ENCODE measurements at regions not wholly inside any gene's neighbourhood (a gene's known extent, or its start where the extent isn't known, plus 50 kb on each side); places are given as distances from the start of the nearest gene placed in this dataset.

DNA sequence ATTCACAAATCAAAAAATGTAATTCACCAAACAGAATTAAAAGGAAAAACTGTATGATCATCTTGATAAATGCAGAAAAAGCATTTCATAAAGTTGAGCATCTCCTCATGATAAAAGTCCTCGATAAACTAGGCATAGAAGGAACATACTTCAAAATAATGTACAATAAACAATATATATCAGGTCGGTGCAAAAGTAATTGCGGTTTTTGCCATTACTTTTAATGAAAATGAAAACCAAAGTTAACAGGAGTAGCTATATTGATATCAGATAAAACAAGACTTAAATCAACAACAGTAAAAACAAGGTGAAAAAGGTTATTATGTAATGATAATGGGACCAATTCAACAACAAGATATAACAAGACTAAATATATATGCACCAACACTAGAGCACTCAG is 372.1 kb downstream of the RAB28 start:
- H2AFZ ChIP-seq (ENCODE audit: low read length), result no peak overlapping the region
- TF ChIP-seq BCL11A (IDR thresholded peaks at IDR 0.05; ENCODE audit: low read depth in 2 of 2, low read length in 2 of 2) (no peak), SP1 (IDR thresholded peaks at IDR 0.05; ENCODE audit: low read depth, low read length) (no peak), POLR2A (IDR thresholded peaks at IDR 0.05; ENCODE audit: control extremely low read depth in 1 of 2, low read depth in 2 of 2, low read length in 2 of 2) (no peak), RAD21 (IDR thresholded peaks at IDR 0.05 in 1 of 2, conservative IDR thresholded peaks at IDR 0.05 in 1 of 2; ENCODE audit: low read depth in 2 of 2, low read length in 2 of 2) (no peak), SUZ12 (IDR thresholded peaks at IDR 0.05; ENCODE audit: low read length) (no peak), SIRT6 (IDR thresholded peaks at IDR 0.05; ENCODE audit: low read length) (no peak), CTBP2 (IDR thresholded peaks at IDR 0.05; ENCODE audit: borderline replicate concordance, insufficient read depth, insufficient read length, low read length) (no peak), RBBP5 (IDR thresholded peaks at IDR 0.05; ENCODE audit: borderline replicate concordance, low read depth, low read length) (no peak), SRF (IDR thresholded peaks at IDR 0.05; ENCODE audit: low read depth, low read length) (no peak), TEAD4 (IDR thresholded peaks at IDR 0.05; ENCODE audit: low read depth, low read length) (no peak)
- TF ChIP-seq, protein P1, sequence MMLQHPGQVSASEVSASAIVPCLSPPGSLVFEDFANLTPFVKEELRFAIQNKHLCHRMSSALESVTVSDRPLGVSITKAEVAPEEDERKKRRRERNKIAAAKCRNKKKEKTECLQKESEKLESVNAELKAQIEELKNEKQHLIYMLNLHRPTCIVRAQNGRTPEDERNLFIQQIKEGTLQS (IDR thresholded peaks at IDR 0.05; ENCODE audit: insufficient read depth, low read depth, low read length), result no peak
- TF ChIP-seq, protein P2, sequence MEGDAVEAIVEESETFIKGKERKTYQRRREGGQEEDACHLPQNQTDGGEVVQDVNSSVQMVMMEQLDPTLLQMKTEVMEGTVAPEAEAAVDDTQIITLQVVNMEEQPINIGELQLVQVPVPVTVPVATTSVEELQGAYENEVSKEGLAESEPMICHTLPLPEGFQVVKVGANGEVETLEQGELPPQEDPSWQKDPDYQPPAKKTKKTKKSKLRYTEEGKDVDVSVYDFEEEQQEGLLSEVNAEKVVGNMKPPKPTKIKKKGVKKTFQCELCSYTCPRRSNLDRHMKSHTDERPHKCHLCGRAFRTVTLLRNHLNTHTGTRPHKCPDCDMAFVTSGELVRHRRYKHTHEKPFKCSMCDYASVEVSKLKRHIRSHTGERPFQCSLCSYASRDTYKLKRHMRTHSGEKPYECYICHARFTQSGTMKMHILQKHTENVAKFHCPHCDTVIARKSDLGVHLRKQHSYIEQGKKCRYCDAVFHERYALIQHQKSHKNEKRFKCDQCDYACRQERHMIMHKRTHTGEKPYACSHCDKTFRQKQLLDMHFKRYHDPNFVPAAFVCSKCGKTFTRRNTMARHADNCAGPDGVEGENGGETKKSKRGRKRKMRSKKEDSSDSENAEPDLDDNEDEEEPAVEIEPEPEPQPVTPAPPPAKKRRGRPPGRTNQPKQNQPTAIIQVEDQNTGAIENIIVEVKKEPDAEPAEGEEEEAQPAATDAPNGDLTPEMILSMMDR (IDR thresholded peaks at IDR 0.05; ENCODE audit: control extremely low read depth in 1 of 3, insufficient read depth in 1 of 3, low read depth in 1 of 3, low read length in 3 of 3), result no peak

More for the DNA sequence above, 372.1 kb downstream of the RAB28 start:
- no peak overlapping the region for H2BK120ac ChIP-seq (replicated peaks; ENCODE audit: low read depth, low read length)
- H2BK20ac ChIP-seq (ENCODE audit: low read length), result no peak overlapping the region
- WGBS, 2 experiments (ENCODE audit: extremely low coverage in 1 of 2, insufficient coverage in 1 of 2, insufficient read length in 1 of 2, insufficient replicate concordance in 2 of 2, low coverage in 1 of 2, low lambda C conversion rate in 2 of 2, missing lambda C conversion rate in 1 of 2), result 97% methylated on average over 3 of the region's 3 CpGs; no CpG with 5 or more reads in 1 of the 2 experiments
- H2BK15ac ChIP-seq (ENCODE audit: low read length), result no peak overlapping the region
- H3K23ac ChIP-seq (ENCODE audit: insufficient read length), result no peak overlapping the region
- H4K91ac ChIP-seq (replicated peaks; ENCODE audit: insufficient read length, low read length), result no peak overlapping the region
- no peak overlapping the region for H4K5ac ChIP-seq (ENCODE audit: insufficient read length, low read depth, low read length)
- H3K9me3 ChIP-seq (ENCODE audit: insufficient read depth in 2 of 2, low read depth in 1 of 2, low read length in 1 of 2), result peaks cover 0 to 5% of the 10 kb centered on the region in 2 experiments; a peak in 1 of 4 replicates
- H3K56ac ChIP-seq (replicated peaks; ENCODE audit: insufficient read length, low read depth, low read length), result no peak overlapping the region
- no peaks in the 10 kb centered on the region; a peak in 1 of 7 replicates for H3K27me3 ChIP-seq (replicated peaks in 1 of 4; ENCODE audit: control insufficient read depth in 3 of 4, extremely low read depth in 1 of 4, insufficient read depth in 3 of 4, low read length in 3 of 4)
- no peak overlapping the region for H2BK5ac ChIP-seq (ENCODE audit: low read depth, low read length)
- no peaks in the 10 kb centered on the region for H3K4me1 ChIP-seq (replicated peaks in 1 of 4; ENCODE audit: control insufficient read depth in 3 of 4, insufficient read depth in 4 of 4, low read length in 3 of 4)
- no peak overlapping the region for H3K4ac ChIP-seq (replicated peaks; ENCODE audit: insufficient read length, low read depth, low read length)
- H3K23me2 ChIP-seq (ENCODE audit: low read depth, low read length), result no peaks in the 10 kb centered on the region
- H3K79me2 ChIP-seq (ENCODE audit: control insufficient read depth in 1 of 2, insufficient read depth in 2 of 2, low read length in 2 of 2), result no peaks in the 10 kb centered on the region
- no peak overlapping the region for H4K8ac ChIP-seq (ENCODE audit: extremely low read depth, insufficient read depth, low read length)
- H3K79me1 ChIP-seq (ENCODE audit: low read depth, low read length), result no peaks in the 10 kb centered on the region
- H3K4me3 ChIP-seq (ENCODE audit: extremely low read depth in 1 of 4, insufficient read depth in 2 of 4, low read depth in 3 of 4, low read length in 4 of 4), result no peak overlapping the region
- no peak overlapping the region for H2BK12ac ChIP-seq (ENCODE audit: low read depth, low read length)
- ChIA-PET POLR2A (ENCODE audit: partially characterized antibody) (no interaction called here), CTCF (ENCODE audit: partially characterized antibody) (no interaction called here)
- H3K14ac ChIP-seq (ENCODE audit: insufficient read length), result no peak overlapping the region
- H4K20me1 ChIP-seq (replicated peaks in 1 of 2; ENCODE audit: control insufficient read depth in 1 of 2, insufficient read depth in 2 of 2, low read length in 2 of 2), result no peaks in the 10 kb centered on the region
- no peak overlapping the region for H3K4me2 ChIP-seq (ENCODE audit: insufficient read depth in 1 of 2, low read depth in 2 of 2, low read length in 2 of 2)
- H3K27ac ChIP-seq (ENCODE audit: low read depth, low read length), result no peak overlapping the region
- H3K18ac ChIP-seq (ENCODE audit: extremely low read depth, low read length), result no peak overlapping the region
- H2AK5ac ChIP-seq (ENCODE audit: low read depth, low read length), result no peak overlapping the region
- FAIRE-seq, result no peak
- no peak overlapping the region for H3K9ac ChIP-seq (replicated peaks in 1 of 4; ENCODE audit: extremely low read depth in 1 of 4, low read depth in 3 of 4, low read length in 3 of 4)
- no peak for DNase-seq (ENCODE audit: low read depth in 1 of 2, low spot score in 2 of 2)
- no peaks in the 10 kb centered on the region for H3K36me3 ChIP-seq (ENCODE audit: control insufficient read depth in 2 of 4, insufficient read depth in 4 of 4, low read length in 3 of 4)
